ENCODE measurements at regions not wholly inside any gene's neighbourhood (a gene's known extent, or its start where the extent isn't known, plus 50 kb on each side); places are given as distances from the start of the nearest gene placed in this dataset.

DNA sequence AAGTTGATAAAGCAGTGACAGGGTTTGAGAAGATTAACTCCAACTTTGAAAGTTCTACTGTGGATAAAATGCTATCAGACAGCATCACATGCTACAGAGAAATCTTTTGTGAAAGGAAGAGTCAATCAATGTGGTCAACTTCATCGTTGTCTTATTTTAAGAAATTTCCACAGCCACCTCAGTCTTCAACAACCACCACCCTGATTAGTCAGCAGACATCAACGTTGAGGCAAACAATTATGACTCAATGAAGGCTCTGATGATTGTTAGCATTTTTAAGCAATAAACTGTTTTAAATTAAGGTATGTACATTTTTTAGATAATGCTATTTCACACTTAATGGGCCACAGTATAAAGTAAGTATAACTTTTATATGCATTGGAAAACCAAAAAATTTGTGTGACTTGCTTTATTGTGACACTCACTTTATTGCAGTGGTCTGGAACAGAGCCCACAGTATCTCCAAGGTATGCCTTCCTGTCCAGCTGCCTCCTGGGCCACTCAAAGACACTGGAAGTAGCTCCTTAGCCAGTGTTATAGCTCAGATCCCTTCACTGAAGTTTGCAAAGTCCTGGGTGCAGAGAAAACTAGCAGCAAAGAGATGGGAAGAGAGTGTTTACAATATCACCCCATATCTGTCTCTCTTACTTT is 293.1 kb downstream of the ARHGAP12 start:
- DNase-seq: peak; percentile 31

DNA sequence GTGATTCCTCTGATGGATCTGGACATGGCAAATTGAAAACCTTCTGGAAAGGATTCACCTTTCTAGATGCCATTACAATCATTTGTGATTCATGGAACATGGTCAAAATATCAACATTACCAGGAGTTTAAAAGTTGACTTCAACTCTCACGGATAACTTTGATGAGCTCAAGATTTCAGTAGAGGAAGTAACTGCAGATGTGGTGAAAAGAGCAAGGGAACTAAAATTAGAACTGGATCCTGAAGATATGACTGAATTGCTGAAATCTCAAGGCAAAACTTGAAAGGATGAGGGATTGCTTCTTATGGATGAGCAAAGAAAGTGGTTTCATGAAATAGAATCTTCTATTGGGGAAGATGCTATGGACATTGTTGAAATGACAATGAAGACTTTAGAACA is 293.6 kb downstream of the ARHGAP12 start:
- DNase-seq: peak; percentile 48

- DNase-seq: no peak
Observed at GRCh38 chr10:31630861-31631567, 297.6 kb downstream of the ARHGAP12 start.

DNA sequence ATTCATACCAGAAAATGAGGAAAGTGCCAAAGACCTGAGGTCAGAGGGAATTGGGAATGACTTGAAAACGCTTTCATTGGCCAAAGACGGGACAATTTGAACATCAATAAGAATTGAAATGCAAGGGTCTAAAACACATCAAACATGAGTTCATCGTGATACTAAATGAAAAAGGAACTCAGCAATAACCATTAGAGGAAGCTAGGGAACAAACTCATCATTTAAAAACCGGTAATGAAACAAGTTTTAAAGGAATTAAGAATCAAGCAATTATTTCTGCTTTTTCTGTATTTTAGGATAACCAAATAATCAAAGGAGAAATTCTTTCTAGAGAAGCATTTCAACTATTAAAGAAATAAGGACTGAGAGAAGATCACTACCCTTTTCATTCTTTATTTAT is 303.1 kb downstream of the ARHGAP12 start:
- peak; percentile 67 for DNase-seq

- no peak for DNase-seq
Observed at GRCh38 chr10:31624611-31625010, 304.0 kb downstream of the ARHGAP12 start.

GRCh38 chr10:31623947-31624346 is 304.7 kb downstream of the ARHGAP12 start:
- no peak for DNase-seq

DNA sequence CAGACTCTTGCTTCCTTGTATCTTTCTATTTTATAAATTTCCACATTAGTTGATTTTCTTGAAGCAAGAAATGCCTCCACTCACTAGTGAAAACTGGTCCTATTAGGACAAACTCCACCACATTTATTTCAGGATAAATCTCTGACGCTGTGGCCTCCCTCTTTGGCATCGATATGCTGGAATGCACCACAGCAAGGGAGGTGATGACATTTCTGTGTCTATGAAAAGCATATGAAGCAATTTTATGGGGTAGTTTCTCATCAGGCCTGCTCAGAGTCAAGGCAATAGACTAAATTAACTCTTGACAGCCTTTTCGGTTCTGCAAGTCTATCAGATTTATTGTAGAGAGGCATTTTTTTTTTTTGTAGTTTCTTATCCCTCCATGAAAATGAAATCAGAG is 304.4 kb downstream of the ZEB1 start:
- DNase-seq: no peak

GRCh38 chr10:31622978-31623377 is 304.0 kb downstream of the ZEB1 start:
- no peak for DNase-seq

- no peak for DNase-seq
Observed at GRCh38 chr10:31621733-31622132, 302.7 kb downstream of the ZEB1 start.

- no peak for DNase-seq
Observed at GRCh38 chr10:31620226-31621151, 301.5 kb downstream of the ZEB1 start.

DNA sequence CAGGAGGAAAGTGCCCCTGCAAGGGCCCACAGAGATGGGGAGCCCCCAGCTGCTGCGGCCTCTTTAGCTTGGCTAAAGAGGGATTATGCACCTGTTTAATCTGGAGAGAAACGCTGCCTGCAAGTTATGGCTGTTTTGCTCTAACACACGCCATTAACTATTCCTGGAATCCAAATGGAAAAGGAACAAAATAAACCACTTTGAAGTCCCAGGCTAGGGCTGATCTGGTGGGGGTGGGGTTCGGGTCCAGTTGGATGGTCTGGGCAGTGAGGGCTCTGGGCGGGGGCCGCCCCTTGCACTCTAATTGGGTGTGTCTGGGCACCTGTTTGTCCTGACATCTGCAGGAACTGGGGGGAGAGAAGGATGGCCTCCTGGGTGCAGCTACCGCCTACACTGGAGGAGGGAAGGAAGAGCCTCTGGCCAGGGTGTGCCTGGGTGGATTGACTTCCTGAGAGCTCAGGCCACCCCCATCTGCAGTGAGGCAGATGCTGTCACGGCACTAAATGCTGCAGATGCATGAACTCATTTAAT is 300.6 kb downstream of the ZEB1 start:
- DNase-seq: no peak

DNA sequence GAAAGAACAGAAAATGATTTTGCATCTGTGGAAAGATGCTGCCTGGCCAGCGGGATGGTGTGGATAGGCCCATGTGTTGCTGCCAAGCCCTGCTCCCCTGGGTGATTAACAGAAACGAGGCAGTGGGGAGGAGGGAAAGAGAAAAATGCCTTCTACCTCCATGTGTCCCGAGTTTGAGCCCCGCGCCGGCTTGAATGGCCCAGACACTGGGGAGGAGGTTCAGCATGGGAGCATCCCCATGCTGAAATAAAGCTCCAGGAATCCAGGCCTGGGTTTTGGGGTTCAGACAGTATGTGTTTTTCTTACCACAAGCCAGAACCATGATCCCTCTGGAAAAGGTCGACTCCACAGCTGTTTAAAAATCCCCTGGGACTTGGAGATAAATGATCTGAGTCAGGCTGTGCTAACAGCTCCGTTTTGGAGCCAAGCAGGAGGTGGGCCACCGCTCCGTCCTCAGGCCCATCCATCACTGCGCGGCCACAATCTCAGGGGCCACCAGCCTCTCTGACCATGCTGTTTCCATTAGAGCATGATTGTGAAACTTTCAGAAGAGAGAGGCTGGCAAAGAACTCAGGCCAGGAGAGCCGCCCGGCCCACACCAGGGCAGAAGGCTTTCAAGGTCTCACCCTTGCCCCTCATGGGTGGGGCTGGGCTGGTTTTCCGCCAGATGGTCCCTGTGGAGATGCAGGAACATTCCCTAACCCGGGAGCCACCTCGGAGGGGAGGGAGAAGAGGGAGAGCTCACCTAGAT is 299.7 kb downstream of the ZEB1 start:
- no peak for DNase-seq

- no peak for DNase-seq
Observed at GRCh38 chr10:31617757-31618156, 298.7 kb downstream of the ZEB1 start.

DNA sequence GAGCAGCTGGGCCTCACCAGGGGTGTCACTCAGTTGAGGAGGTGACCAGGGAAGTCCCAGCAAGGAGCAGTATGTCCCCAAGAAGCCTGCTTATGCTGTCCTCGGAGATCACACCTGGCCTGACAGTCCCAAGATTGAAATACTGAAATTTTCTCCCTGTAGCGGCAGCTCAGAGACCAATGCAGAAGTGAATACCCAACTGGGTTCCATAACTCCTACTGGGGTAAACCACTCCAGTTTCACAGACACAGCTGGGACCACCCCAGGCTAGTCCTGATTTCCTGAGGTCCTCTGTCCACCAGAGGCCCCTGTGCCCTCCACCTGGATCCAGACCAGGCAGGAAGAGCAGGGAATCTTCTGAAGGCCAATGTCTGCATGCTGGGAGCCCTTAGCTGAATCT is 298.1 kb downstream of the ZEB1 start:
- no peak for DNase-seq

DNA sequence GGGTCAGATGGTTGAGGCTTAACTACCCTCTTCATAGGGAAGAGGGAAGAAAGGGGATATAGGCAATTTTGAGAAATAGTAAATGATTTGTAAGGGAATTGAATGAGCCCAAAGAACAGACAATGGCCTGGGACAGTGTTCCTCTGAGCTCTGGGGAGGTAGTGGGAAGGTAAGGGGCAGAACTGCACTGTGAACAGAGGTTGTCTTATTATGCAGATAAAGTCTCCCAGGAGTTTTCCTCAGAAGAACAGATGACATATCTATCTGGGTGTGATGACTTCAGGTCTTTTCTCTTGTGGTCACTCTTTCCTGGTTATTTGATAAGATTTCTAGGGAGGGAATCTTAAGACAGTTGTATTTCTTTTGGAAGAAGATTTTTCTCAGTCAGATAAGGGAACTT is 296.1 kb downstream of the ZEB1 start:
- no peak for DNase-seq

- no peak for DNase-seq
Observed at GRCh38 chr10:31614611-31615010, 295.6 kb downstream of the ZEB1 start.

DNA sequence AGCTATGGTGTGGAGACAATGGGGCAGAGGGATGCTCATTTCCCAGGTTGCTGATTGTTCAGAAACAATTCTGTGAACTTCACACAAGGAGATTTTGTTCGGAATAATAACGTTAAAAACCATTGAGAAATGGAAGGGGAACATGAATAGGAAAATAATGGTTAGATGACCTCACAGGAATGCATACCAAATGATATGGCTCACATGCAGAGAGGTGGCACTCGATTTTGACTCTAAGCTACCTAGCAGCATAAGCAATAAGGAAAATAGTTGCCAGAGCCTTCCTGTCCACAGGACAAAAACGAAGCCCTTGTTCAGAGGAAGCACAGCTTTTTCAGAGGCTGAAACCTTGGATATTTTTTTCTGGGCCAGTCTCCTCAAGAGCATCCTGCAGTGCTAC is 293.1 kb downstream of the ZEB1 start:
- DNase-seq: no peak

DNA sequence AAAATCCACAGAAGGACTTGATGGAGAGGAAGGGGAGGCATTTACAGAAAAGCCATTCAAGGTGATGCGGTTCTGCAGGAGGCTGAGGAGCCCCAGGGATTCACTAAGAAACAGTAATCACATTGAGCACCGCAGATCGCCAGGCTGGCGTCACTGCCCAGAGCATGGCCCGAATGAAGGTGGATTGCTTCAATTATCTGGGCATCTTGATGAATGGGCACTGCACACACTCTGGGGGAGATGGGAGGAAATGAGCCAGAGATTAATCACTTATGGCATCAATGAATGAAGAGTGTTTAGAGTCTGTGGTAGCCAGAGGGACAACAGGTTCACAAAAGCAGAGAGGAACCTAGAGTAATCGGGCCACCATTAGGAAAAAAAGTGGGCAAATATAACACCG is 292.1 kb downstream of the ZEB1 start:
- no peak for DNase-seq

GRCh38 chr10:31607481-31607880 is 288.5 kb downstream of the ZEB1 start:
- DNase-seq: no peak

GRCh38 chr10:31606841-31607240 is 287.8 kb downstream of the ZEB1 start:
- peak; percentile 11 for DNase-seq

DNA sequence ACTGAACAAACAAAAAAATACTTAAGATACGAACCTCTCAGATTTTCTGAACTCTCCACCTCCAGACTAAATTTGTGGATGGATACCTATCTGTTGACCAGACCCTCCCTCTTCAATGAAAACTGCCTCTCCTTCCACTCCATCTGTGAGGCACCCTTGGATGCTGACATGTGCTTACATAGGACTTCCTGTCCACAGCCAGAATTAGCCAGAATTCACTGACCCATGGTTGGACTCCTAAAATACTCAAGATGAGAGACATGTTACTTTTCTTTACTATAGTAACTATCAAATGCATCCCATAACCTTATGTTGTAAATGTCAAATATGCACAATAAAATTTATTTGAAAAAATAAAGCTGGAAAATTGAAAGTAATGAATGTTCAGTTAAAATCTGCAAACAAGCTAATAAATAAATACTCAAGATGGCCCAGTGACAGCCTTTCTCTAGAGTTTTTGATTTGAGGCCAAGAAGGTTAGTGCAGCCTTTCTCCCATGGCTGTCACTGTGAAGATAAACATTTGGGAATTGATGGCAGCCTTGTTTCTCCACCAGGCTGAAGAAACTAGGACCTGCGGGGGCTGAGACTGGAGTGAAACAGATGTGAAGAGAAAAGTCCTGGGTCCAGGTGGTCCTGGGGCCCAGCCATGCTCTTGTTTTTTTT is 287.0 kb downstream of the ZEB1 start:
- no peak for DNase-seq

GRCh38 chr10:31605426-31605825 is 286.4 kb downstream of the ZEB1 start:
- no peak for DNase-seq
